Activated CD4-positive, alpha-beta T cell treated with anti-CD3 and anti-CD28 coated beads for 1 hour (primary cell): ENCODE measurements at regions not wholly inside any gene's neighbourhood (a gene's known extent, or its start where the extent isn't known, plus 50 kb on each side); places are given as distances from the start of the nearest gene placed in this dataset.
"Not testable (repeated sequence)": the region's sequence is repeated elsewhere in the genome, so short reads cannot be mapped to it uniquely, and the experiment has no call there.

Source experiments
- DNase-seq: peaks from one replicate; pipeline ENCODE4 v3.0.0-alpha.2; 2020

DNA sequence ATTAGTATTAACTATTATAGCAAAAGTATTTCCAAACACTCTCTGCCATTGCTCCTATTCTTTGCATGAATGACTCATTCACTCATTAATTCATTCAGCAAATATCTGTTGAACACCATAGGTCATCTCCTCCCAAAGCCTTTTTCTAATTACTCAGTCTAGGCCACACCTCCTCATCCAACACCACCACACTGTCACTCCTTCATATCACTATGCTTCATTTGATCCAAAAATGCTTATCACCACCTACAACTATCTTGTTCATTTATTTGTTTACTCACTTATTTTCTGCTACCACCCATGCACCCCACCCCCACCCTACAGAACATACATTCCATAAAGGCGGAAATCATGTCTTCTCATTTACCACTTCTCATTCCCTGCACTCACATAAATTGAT, 94.4 kb upstream of the TNFSF4 start:
- DNase-seq: no peak

DNA sequence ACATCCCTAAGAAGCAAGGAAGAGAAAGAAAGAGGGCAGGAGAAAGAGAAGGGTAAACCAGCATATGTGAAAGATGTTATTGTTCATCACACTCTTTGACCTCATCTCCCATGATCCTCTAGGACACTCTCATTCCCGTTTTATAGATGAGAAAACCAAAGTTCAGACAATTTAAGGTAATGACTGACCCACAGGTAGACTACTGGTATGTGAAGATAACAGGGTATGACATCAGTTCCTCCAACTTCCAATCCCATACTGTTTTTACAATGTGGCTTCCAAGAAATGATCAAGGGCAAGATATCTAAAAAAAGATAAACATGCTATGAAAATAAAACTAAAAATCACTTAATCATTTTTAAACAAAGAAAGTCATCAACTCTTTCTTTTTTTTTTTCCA, 95.2 kb upstream of the TNFSF4 start:
- DNase-seq: no peak

DNA sequence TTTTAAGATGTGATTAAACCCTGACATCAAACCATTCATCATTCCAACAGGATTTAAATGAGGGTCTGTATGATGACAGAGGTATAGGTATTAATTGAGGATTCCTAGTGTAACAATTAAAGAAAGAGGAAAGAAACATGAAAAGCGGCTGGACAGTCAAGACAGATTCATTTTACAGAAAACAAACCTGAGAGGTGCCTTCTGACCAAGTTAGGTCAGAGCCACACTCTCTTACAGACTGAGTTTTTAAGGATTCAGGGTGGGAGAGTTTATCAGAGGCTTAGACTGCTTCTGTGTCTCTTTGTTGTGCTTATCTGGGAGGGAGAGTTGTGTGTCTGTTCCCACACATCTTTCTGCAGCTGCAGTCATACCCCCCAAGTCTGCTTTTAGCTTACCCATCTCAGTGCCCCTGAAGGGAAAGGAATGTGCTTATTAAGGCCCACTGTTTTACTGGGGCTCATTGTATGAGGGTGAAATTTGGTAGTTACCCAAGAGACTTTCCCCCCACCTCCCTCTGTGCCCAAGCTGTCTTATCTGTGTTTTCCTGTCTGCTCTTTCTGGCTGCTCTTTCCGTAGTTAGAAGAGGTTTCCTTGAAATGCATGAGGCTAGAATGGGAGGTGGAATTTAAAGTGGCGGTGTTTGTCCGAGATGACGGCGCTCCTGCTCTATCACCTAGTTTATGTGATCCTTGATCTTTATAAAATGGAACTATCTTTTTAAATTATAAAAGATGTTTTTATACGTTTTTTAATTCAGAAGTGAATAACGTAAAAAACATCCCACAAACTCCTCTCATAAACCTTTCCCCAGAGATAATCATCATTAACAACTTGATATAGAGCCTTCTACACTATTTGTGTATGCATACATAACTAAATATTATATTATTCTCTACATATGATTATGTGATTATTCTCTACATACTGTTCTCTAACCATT, 96.0 kb upstream of the TNFSF4 start:
- DNase-seq: no peak

DNA sequence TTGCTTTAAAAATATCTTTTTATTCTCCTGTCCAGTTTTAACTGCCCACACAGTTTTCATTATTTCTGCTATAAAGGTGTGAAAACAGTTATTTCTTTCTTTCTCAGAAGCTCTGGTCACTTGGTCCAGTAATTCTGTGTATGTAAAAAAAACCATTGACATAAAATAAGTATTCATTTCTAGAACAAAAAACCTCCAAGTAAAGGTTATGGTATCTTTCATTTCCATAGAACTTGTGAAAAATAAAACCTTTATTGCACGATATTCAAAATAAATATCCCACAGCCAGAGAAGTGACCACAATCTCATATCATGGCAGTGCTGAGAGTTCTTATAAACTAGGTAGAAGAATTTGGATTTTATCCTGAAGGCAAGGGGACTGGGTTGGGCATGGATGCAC, 96.9 kb upstream of the TNFSF4 start:
- DNase-seq: no peak

DNA sequence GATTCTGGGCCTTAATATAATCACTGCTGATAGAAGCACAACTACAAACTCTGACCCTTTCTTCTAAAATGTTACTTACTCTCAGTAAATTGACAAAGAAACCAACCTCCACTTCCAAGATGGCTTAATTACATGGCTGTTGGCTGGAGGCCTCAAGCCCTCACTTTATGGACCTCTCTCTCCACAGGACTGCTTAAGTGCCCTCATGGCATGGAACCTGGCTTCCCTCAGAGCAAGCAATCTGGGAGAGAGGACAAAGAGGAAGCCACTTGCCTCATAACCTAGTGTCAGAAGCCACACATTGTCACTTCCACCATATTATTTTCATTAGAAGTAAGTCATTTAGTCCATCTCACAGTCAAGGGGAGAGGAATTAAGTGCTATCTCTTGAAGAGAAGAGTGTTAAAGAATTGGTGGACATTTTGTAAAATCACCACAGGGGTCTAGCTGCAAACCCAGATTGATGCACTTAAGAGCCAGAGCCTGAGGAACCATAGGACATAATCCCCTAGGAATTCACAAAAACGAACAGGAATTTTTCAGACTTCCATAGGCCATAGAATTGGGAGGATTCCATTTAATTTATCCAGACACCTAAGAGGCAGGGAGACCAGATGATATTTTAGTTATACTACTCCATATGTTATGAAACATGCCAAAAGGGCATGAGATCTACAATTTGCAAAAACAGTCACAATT, 97.5 kb upstream of the TNFSF4 start:
- no peak for DNase-seq

DNA sequence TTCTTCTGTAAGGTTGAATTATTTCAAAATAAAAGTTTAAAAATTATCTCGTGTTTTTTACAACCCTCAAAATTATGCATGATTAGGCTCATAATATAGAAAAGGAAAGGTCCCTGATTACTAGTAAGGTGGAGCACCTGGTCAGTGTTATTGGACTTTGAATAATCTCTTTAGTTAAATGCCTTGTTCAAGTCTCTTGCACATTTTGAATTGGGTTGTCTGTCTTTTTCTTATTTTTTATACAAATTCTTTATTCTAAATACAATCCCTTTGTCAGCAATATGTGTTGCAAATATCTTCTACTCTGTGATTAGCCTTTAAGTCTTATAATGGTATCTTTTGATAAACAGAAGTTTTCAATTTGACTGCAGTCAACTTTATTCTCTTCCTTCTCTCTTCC, 100.7 kb upstream of the TNFSF4 start:
- no peak for DNase-seq

DNA sequence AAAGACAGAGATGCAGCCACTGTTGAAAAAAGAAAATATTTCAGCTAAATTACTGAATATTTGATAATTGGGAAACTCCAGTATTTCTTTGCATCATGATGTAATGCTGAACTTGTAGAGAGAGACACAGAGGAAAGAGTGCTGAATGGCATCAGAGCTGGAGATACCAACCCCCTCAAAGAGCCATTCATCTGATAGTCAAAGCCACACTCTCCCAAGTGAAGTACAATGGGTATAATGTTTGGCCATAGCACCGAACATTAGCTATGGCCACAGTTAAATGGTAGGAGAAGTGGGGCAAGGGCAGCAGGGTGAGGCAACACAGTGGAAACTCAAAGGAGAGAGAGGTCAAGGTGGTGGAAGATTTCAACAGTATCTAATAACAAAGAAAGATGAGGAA, 107.5 kb upstream of the TNFSF4 start:
- no peak for DNase-seq

DNA sequence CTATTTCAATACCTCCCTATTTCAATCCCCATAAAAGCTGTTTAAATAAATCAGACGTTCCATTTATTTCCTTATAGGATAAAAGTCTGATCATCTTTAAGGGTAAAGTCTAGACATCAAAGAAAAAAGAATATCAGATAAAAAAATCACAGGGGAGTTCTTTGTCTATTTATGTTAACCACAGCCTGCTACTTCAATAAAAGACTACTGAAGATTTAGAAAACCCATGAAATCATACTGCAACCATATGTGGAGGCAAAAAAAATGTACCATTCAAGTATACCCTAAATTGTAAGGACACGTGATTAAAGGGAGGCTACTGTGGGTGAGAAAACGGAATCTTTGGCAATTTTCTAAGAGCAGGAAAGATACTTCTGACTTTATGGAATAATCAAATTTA, 108.2 kb upstream of the TNFSF4 start:
- no peak for DNase-seq

DNA sequence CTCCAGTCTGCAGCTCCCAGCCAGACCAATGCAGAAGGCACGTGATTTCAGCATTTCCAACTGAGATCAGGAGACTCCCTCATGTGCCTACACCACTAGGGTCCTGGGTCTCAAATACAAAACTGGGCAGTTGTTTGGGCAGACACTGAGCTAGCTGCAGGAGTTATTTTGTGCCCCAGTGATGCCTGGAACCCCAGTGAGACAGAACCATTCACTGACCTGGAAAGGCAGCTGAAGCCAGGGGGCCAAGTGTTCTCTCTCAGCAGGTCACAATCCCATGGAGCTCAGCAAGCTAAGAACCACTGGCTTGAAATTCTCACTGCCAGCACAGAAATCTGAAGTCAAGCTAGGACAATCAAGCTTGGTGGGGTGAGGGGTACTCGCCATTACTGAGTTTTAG, 111.7 kb upstream of the TNFSF4 start:
- DNase-seq: no peak

DNA sequence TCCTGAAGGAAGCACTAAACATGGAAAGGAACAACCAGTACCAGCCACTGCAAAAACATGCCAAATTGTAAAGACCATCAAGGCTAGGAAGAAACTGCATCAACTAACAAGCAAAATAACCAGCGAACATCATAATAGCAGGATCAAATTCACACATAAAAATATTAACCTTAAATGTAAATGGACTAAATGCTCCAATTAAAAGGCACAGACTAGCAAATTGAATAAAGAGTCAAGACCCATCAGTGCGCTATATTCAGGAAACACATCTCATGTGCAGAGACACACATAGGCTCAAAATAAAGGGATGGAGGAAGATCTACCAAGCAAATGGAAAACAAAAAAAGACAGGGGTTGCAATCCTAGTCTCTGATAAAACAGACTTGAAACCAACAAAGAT, 117.2 kb upstream of the TNFSF4 start:
- DNase-seq: not testable (repeated sequence)

DNA sequence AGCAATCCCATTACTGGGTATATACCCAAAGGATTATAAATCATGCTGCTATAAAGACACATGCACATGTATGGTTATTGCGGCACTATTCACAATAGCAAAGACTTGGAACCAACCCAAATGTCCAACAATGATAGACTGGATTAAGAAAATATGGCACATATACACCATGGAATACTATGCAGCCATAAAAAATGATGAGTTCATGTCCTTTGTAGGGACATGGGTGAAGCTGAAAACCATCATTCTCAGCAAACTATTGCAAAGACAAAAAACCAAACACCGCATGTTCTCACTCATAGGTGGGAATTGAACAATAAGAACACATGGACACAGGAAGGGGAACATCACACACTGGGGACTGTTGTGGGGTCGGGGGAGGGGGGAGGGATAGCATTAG, 120.9 kb upstream of the TNFSF4 start:
- DNase-seq: not testable (repeated sequence)

DNA sequence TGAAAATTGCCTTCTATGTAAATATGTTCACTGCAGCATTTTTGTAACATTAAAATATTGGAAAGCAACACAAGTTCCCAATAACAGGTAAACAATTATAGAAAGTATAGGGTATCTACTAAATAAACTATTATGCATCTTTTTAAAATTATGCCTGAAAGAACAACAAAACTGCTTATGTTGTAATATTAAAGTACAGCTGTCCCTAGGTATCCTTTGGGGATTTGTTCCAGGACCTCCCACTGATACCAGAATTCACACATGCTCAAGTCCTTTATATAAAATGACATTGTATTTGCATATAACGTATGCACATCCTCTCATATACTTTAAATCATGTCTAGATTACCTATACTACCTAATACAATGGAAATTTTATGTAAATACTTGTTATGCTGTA, 121.8 kb upstream of the TNFSF4 start:
- no peak for DNase-seq

DNA sequence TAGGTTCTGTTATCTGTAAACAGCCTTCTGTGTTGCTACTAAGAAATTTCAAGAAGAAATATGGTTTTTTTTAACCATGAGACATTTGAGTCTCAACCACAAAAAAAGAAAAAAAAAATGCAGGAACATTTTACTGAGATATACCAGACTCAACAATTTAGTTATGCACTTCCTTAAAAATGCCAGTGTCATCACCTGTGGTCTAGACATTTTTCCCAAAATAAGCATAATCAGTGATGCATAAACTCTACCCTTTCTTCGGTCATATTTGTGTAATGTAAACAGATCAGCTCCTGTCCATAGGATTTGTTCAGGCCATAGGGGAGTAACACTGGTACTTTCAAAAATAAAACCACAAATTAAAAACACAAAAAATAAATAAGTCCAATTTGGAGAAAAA, 122.6 kb upstream of the TNFSF4 start:
- no peak for DNase-seq

DNA sequence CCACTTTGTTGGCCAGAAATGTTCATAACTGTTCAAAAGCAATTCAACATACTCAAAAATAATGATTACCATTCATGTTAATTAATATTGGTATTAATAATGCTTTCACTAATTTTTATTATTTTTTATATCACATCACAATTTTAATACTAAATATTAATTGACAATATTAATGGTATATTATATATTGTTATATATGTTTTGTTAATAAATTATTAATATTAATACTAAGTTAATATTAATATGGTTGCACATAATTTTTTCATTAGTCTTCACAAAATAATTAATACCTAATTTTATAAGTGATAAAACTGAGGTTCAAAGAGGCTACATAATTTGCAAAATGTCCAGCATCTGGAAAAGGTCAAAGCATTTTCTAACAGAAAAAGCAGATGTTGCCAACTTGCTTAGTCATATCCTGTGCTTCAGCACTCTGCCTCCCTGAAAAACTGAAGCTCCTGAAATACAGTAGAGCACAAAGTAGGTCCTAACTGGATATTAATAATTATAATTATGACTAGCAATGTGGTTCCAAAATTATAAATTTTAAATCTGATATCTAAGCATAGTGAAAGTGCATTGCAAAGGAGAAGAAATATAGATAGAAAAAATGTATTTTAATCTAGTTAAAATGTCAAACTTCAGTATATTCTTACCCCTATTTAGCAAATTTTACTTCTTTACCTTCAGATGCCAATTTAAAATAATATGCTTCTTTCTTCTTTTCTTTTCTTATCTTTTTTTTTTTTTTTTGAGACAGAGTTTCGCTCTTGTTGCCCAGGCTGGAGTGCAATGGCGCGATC, 123.2 kb upstream of the TNFSF4 start:
- no peak for DNase-seq

DNA sequence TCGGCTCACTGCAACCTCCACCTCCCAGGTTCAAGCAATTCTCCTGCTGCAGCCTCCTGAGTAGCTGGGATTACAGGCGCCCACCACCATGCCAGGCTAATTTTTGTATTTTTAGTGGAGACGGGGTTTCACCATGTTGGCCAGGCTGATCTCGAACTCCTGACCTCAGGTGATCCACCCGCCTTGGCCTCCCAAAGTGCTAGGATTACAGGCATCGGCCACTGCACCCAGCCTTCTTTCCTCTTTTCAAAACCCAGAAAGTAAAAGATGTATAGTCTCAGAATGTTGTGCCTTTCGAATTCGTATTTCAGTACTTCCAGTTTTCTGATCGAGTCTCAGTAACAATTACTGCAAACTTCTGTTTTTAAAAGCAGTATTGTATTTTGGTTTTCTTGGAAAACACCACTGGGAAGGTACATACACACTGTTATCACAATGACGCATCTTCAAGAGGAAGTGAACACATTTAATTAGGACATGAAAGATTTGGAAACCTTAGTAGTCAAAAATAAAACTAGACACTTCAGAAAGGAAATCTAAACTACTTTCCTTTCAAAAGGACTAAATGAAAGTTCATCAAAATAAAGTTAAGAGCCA, 123.9 kb upstream of the TNFSF4 start:
- not testable (repeated sequence) for DNase-seq

DNA sequence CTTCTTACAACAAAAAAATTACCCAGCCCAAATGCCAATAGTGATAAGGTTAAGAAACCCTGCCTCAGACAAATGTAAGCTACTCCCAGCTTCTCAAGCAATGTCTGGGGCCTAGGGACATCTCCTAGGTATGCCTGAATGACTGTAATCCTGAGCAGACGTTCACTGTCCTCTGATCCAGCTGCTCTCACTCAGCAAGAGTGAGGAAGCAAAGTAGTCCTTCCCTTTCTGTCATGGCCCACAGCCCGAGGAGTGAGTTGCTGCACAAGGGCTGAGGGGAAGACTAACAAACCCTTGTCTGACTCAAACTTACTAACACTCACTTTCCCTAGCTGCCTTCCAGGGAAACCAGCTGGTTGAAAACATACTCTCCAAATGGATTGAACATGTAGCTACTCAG, 124.9 kb upstream of the TNFSF4 start:
- DNase-seq: no peak

DNA sequence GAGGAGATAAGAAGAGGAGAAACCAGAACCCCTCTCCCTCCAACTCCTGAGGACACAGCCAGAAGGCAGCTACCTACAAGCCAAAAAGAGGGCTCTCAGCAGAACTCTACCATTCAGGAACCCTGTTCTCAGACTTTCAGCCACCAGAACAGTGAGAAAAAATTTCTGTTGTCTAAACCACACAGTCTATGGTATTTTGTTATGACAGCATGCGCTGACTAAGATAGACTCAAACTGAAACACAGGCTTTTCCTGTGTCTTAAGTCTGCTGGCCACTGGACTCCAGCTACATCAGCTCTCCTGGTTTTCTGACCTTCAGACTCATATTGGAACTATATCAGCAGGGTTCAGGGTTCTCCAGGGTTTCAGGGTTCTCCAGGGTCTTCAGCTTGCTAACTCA, 126.5 kb upstream of the TNFSF4 start:
- no peak for DNase-seq

DNA sequence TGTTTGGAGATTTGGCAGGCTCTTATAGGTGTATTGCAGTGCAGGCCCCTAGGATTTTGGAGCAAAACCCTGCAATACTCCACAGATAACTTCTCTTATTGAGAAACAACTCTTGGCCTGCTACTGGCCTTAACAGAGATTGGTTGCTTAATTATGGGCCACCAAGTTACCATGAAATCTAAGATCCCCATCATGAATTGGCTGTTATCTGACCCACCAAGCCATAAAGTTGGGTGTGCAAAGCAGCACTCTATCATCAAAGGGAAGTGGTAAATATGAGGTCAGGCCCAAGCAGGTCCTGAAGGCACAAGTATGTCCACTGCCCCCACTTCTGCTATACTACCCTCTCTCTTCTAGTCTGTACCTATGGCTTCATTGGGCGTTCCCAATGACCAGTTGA, 130.0 kb upstream of the TNFSF4 start:
- DNase-seq: no peak

DNA sequence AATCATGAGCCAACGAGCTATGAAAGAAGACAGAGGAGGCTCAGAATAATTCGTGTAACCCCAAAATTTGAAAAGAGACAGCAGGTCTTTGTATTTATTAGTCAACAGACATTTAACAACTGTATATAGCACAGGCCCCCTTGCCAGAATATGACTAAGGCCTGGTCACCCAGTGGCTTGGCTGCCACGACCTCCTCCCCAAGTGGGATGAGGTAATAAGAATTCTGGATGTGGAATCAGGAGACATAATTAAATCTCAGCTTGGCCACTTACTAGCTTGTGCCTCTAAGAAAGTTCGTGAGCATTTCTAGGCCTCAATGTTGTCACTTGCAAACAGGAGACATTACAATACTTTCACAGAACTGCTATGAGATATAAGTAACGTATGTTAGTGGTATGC, 134.2 kb upstream of the TNFSF4 start:
- DNase-seq: no peak

DNA sequence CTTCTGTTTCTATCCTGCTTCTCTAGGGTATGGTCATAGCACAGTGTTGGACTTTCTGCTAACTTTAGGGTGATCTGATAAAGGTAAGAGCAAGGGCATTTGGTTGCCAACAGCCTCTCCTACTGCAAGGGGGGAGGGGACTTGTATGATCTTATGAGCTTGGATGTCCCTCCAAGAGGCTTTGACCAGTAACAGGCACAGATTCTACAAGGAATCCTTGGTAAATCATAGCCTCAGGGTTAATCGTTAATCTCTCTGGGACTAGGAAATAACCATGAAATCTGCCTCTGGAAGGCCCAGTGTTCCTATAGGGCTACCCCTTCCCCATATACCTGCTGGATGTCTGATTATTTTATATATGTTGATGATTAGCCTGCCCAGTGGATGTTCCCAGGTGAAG, 134.8 kb upstream of the TNFSF4 start:
- DNase-seq: no peak

DNA sequence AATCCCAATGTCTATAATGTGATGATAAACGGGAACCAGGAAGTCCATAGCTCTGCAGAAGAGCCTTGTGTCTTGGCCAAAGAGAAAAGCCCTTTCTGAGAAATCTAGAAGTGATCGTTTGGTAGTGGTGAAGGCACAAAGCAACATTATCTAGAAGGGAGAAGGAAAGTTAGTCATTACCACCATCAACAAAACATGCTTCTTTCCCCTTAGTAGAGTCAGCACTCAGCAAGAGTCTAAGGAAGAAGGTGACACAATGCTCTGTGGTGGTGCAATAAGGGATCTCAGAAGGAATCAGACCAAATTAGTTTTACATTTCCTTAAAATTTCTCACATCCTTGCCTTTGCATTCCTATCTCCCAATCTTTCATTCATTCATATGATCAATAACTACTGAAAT, 134.4 kb upstream of the PRDX6 start:
- no peak for DNase-seq

DNA sequence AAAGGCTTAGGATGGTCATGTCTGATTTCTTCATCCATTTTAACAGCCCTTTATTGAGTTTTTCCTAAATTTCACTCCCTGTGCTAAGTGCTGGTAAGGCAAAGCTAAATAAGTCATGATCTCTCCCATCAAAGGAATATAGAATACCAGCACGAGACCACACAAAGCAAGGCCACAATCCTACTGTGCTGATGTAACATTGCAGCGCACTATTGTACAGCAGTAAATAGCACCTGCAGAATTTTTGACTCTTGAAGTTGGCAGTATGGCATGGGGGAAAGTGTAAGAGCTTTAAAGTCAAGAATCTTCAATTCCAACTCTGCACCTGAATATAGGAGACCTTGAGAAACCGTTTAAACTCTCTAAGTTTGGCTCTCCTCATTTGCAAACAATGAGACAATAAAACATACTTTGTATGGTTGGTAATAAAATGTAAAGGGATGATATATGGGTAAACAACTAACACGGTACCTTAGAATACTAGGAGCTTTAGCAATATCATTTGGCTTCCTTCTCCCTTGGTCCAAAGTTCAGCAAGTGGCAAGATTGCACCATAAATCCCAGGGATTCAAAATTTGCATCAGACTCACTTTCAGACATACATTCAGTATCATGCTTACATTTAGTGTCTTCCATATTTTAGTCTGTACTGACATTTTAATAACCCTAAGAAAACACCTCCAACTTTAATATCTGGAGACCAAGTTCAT, 132.9 kb upstream of the PRDX6 start:
- no peak for DNase-seq
